ENCODE measurements at regions not wholly inside any gene's neighbourhood (a gene's known extent, or its start where the extent isn't known, plus 50 kb on each side); places are given as distances from the start of the nearest gene placed in this dataset.

GRCh38 chr4:126385954-126386353, 1071.2 kb downstream of the FAT4 start:
- TF ChIP-seq CTCF (IDR thresholded peaks at IDR 0.05; ENCODE audit: borderline replicate concordance, insufficient read depth, low read depth, low read length): no peak
- no peak overlapping the region for H3K4me3 ChIP-seq (ENCODE audit: low read depth, low read length)

- no peak for TF ChIP-seq CTCF (IDR thresholded peaks at IDR 0.05; ENCODE audit: borderline replicate concordance, insufficient read depth, low read depth, low read length)
- no peak overlapping the region for H3K4me3 ChIP-seq (ENCODE audit: low read depth, low read length)
Observed at GRCh38 chr4:126386512-126386911, 1071.8 kb downstream of the FAT4 start.

DNA sequence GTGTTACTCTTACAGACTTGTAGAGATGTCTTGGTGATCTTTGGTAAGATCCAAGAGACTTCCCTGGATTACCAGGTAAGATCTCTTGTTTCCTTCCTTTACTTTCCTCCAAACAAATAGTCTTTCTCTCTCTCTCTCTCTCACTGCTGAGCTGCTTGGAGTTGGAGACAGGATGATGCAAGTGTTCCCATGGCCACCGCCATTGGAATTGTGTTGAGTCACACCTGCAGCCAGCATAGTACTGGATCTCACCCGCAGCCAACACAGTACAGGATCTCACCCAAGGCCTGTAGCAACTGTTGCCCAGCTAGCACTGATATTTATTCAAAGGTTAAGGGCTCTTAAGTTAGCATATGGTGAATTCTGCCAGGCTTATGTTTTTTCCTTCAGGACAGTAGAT, 1080.9 kb downstream of the FAT4 start:
- H3K4me3 ChIP-seq (ENCODE audit: low read depth, low read length): no peak overlapping the region
- TF ChIP-seq CTCF (IDR thresholded peaks at IDR 0.05; ENCODE audit: borderline replicate concordance, insufficient read depth, low read depth, low read length): no peak

- TF ChIP-seq CTCF (IDR thresholded peaks at IDR 0.05; ENCODE audit: borderline replicate concordance, insufficient read depth, low read depth, low read length): no peak
- H3K4me3 ChIP-seq (ENCODE audit: low read depth, low read length): no peak overlapping the region
Observed at GRCh38 chr4:126396121-126396520, 1081.4 kb downstream of the FAT4 start.

DNA sequence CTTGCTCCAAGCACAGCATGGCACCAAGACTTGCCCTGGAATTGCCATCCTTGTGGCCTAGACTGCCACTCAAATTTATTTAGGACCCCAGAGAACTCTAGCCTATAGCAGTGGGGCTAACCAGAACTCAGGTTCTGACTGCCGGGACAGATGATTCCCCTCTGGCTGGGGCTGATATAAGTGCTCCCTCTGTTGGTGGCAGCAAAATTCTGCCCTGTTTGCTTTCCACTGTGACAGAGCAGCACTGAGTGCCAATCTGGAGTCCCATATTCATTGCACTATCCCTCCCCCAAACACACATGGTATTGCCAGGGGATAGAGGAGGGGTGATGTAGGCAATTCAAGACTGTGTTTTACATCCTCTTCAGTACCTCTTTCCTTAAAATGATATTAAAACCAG, 1081.9 kb downstream of the FAT4 start:
- no peak for TF ChIP-seq CTCF (IDR thresholded peaks at IDR 0.05; ENCODE audit: borderline replicate concordance, insufficient read depth, low read depth, low read length)
- H3K4me3 ChIP-seq (ENCODE audit: low read depth, low read length): no peak overlapping the region

- no peak for TF ChIP-seq CTCF (IDR thresholded peaks at IDR 0.05; ENCODE audit: borderline replicate concordance, insufficient read depth, low read depth, low read length)
- no peak overlapping the region for H3K4me3 ChIP-seq (ENCODE audit: low read depth, low read length)
Observed at GRCh38 chr4:126404549-126404948, 1089.8 kb downstream of the FAT4 start.

GRCh38 chr4:126405369-126405982, 1090.7 kb downstream of the FAT4 start:
- no peak overlapping the region for H3K4me3 ChIP-seq (ENCODE audit: low read depth, low read length)
- TF ChIP-seq CTCF (IDR thresholded peaks at IDR 0.05; ENCODE audit: borderline replicate concordance, insufficient read depth, low read depth, low read length): peak; percentile 56

Measured in GM12875 (cell line).